Kidney (tissue), 13 donors: ENCODE measurements at regions not wholly inside any gene's neighbourhood (a gene's known extent, or its start where the extent isn't known, plus 50 kb on each side); places are given as distances from the start of the nearest gene placed in this dataset.

ENCODE experiments used
- DNase-seq, 5 donors: peaks; one replicate each; pipeline ENCODE4 v3.0.0-alpha.2; 2013 to 2020
- FAIRE-seq: peaks from 2 replicates; lab custom pipeline; 2012; peaks lifted over from hg19 to GRCh38; lab: Jason Lieb, UNC
- H3K27ac ChIP-seq, 2 donors: one replicate each; pipeline ENCODE4 v1.7.0; 2013; ENCODE audit warnings: low read depth in 2 of 2, low read length in 2 of 2, inconsistent platforms in 1 of 2
- H3K27me3 ChIP-seq: one replicate; pipeline ENCODE4 v1.7.1; 2013; ENCODE audit warnings: low read length, inconsistent platforms; ENCODE audit not compliant: control insufficient read depth, insufficient read depth
- H3K36me3 ChIP-seq, 3 donors: one replicate each; pipeline versions ENCODE4 v1.7.0 to v1.7.1; 2013; ENCODE audit warnings: low read length in 3 of 3, control low read depth in 1 of 3, inconsistent platforms in 1 of 3; ENCODE audit not compliant: insufficient read depth in 3 of 3, control insufficient read depth in 2 of 3
- H3K4me1 ChIP-seq, 3 donors: one replicate each; pipeline versions ENCODE4 v1.7.0 to v1.7.1; 2013; ENCODE audit warnings: low read length in 3 of 3, inconsistent platforms in 1 of 3, low read depth in 1 of 3; ENCODE audit not compliant: control insufficient read depth in 2 of 3, insufficient read depth in 2 of 3
- H3K4me3 ChIP-seq, 3 donors: one replicate each; pipeline versions ENCODE4 v1.7.0 to v1.8.1; 2013; ENCODE audit warnings: low read length in 3 of 3, control low read depth in 1 of 3, inconsistent platforms in 1 of 3
- H3K9ac ChIP-seq, 3 donors: one replicate each; pipeline versions ENCODE4 v1.7.0 to v1.7.1; 2013; ENCODE audit warnings: low read length in 3 of 3, control low read depth in 1 of 3, inconsistent platforms in 1 of 3
- H3K9me3 ChIP-seq, 3 donors: one replicate each; pipeline versions ENCODE4 v1.7.0 to v1.7.1; 2013; ENCODE audit warnings: low read length in 3 of 3, control low read depth in 1 of 3, inconsistent platforms in 1 of 3; ENCODE audit not compliant: control insufficient read depth in 2 of 3, insufficient read depth in 1 of 3
- intact Hi-C: fragments of 100-400 bp; cut with DNase I; formaldehyde crosslinking; loops from one replicate; pipeline ENCODE4 v1.11.1; 2022
- TF ChIP-seq, protein P1 (sequence below): IDR thresholded peaks from 3 replicates; pipeline ENCODE4 v1.5.1; 2012; ENCODE audit warnings: mild to moderate bottlenecking, moderate library complexity, borderline replicate concordance; ENCODE audit not compliant: insufficient read depth; ENCODE audit errors: extremely low read depth
- donor health status: control.
- donor health status: control.
- donor health status: control.
- donor health status: control.
- donor health status: control.
- donor health status: DM: yes; HTN: yes; CAD: no.
- donor health status: Normal renal cell carcinoma (clear cell type).

DNA sequence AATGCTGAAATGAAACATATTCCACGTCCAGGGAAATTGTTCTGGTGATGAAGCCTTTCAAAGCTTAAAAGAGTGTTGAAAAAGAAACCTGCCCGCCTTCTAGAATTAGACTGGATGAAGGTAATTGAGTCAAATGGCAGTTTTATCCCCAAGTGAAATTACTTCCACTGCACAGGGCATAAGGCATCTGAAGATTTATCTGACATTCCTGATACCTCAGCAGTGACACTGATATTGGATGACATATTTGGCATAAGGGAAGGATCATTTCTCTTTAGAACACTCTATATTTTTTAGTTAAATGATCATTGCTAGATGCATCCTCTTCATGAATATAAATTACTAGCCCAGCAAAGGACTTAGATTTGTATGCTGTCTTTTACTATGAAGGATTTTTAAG, 229.6 kb upstream of the TPK1 start:
- H3K27ac ChIP-seq = no peak overlapping the region
- TF ChIP-seq, protein P1, sequence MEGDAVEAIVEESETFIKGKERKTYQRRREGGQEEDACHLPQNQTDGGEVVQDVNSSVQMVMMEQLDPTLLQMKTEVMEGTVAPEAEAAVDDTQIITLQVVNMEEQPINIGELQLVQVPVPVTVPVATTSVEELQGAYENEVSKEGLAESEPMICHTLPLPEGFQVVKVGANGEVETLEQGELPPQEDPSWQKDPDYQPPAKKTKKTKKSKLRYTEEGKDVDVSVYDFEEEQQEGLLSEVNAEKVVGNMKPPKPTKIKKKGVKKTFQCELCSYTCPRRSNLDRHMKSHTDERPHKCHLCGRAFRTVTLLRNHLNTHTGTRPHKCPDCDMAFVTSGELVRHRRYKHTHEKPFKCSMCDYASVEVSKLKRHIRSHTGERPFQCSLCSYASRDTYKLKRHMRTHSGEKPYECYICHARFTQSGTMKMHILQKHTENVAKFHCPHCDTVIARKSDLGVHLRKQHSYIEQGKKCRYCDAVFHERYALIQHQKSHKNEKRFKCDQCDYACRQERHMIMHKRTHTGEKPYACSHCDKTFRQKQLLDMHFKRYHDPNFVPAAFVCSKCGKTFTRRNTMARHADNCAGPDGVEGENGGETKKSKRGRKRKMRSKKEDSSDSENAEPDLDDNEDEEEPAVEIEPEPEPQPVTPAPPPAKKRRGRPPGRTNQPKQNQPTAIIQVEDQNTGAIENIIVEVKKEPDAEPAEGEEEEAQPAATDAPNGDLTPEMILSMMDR = no peak
- intact Hi-C loops = no loop called here
- H3K9me3 ChIP-seq = no peaks in the 10 kb centered on the region
- DNase-seq (no peak), FAIRE-seq (no peak)
- no peak overlapping the region for H3K4me3 ChIP-seq
- H3K9ac ChIP-seq = no peak overlapping the region
- H3K4me1 ChIP-seq = no peaks in the 10 kb centered on the region
- H3K36me3 ChIP-seq = no peaks in the 10 kb centered on the region
- no peaks in the 10 kb centered on the region for H3K27me3 ChIP-seq

DNA sequence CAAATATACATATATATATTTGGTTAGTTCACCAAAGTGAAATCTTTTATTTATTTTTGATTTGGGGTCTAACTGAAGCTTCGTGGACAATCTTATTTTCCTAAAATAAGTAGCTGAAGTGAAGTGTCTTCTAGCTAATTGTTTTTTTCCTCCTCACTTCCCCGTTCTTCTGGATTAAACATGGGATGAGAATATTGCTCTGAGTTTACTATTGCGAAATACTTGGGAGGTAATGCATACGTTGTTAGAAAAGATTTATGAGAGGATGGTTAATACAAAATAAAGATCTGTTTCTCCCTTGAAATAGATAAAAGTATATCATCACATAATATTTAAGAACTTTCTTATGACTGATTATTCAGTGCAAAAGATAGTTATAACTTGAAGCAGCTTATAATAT, 228.3 kb upstream of the TPK1 start:
- no peak overlapping the region for H3K4me3 ChIP-seq
- H3K27me3 ChIP-seq = no peaks in the 10 kb centered on the region
- intact Hi-C loops = no loop called here
- FAIRE-seq (no peak), DNase-seq (no peak)
- no peak overlapping the region for H3K27ac ChIP-seq
- H3K9me3 ChIP-seq = no peaks in the 10 kb centered on the region
- no peak overlapping the region for H3K9ac ChIP-seq
- H3K36me3 ChIP-seq = no peaks in the 10 kb centered on the region
- TF ChIP-seq, protein P1 = no peak
- no peaks in the 10 kb centered on the region for H3K4me1 ChIP-seq

DNA sequence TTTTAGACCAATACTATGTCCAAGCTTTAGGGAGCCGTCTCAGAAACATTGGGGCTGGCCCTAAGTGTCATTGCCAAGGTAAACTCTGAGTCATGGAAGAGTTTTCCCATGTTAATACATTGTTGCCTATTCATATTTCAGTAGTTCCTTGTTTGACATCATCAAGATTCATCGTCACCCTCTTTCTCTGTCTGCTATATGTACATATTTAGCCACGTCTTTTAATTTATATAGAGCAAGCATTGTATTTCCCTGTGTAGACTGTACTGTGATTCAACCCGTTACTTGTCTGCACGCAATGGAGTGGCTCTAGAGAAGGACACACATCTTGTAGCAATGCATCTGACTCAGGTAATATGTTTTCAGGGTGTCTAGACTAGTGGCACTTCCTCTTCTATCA, 217.9 kb upstream of the TPK1 start:
- no peak overlapping the region for H3K27ac ChIP-seq
- H3K9ac ChIP-seq = no peak overlapping the region
- no peaks in the 10 kb centered on the region for H3K4me1 ChIP-seq
- DNase-seq = no peak
- TF ChIP-seq, protein P1 = no peak
- H3K9me3 ChIP-seq = peaks cover 0 to 3% (median 0%) of the 10 kb centered on the region in 3 donors
- H3K4me3 ChIP-seq = no peak overlapping the region
- H3K36me3 ChIP-seq = no peaks in the 10 kb centered on the region
- no peaks in the 10 kb centered on the region for H3K27me3 ChIP-seq
- intact Hi-C loops = no loop called here
- FAIRE-seq = no peak

DNA sequence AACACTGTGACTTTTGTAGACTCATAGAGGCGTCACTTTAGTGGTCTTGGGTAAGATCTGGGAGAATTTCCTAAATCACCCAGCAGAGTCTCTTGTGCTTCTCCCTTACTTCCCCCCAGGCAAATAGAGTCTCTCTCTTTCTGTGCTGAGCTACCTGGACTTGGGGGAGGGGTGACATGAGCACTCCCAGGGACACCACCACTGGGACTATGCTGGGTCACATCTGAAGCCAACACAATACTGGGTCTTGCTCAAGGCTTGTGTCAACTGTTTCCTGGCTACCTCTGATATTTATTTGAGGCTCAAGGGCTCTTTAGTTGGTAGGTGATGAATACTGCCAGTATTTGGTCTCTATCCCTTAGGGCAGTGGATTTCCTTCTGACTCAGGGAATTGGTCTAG, 214.6 kb upstream of the TPK1 start:
- Histone ChIP-seq H3K27me3 (no peaks in the 10 kb centered on the region), H3K36me3 (no peaks in the 10 kb centered on the region), H3K27ac (no peak overlapping the region), H3K4me1 (no peaks in the 10 kb centered on the region), H3K4me3 (no peak overlapping the region), H3K9me3 (peaks cover 0 to 3% (median 0%) of the 10 kb centered on the region in 3 donors), H3K9ac (no peak overlapping the region)
- intact Hi-C loops = no loop called here
- DNase-seq = no peak
- TF ChIP-seq, protein P1 = no peak
- FAIRE-seq = no peak
